Stimulated activated naive CD8-positive, alpha-beta T cell treated with anti-CD3 and anti-CD28 coated beads, Interleukin-15, Interleukin-2, amounts not matched to agents 100 ng/mL and 50 ng/mL, for 24 hours (primary cell): ENCODE measurements at regions not wholly inside any gene's neighbourhood (a gene's known extent, or its start where the extent isn't known, plus 50 kb on each side); places are given as distances from the start of the nearest gene placed in this dataset.

ENCODE experiments used
- H3K27ac Mint-ChIP-seq: one replicate; pipeline ENCODE4 v1.8.0; 2021; ENCODE audit warnings: mild to moderate bottlenecking, mixed read lengths
- H3K27me3 Mint-ChIP-seq: one replicate; pipeline ENCODE4 v1.8.0; 2021; ENCODE audit warnings: mixed read lengths
- H3K36me3 Mint-ChIP-seq: one replicate; pipeline ENCODE4 v1.8.0; 2021; ENCODE audit warnings: low read depth, mixed read lengths
- H3K4me1 Mint-ChIP-seq: one replicate; pipeline ENCODE4 v1.8.0; 2021; ENCODE audit warnings: low read depth, mixed read lengths
- H3K4me3 Mint-ChIP-seq: one replicate; pipeline ENCODE4 v1.8.0; 2021; ENCODE audit warnings: mild to moderate bottlenecking, mixed read lengths
- H3K9me3 Mint-ChIP-seq: one replicate; pipeline ENCODE4 v1.8.0; 2021; ENCODE audit warnings: mixed read lengths

- Mint-ChIP-seq H3K27ac (peak overlapping the region; percentile 74), H3K4me3 (no peak overlapping the region), H3K36me3 (no peaks in the 10 kb centered on the region), H3K4me1 (peaks cover 49% of the 10 kb centered on the region), H3K27me3 (no peaks in the 10 kb centered on the region), H3K9me3 (peaks cover 12% of the 10 kb centered on the region)
Measured at GRCh38 chr2:145740302-145740701, 1220.4 kb upstream of the ZEB2 start.

- H3K4me3 Mint-ChIP-seq, result no peak overlapping the region
- H3K36me3 Mint-ChIP-seq, result no peaks in the 10 kb centered on the region
- H3K4me1 Mint-ChIP-seq, result peaks cover 43% of the 10 kb centered on the region
- peaks cover 12% of the 10 kb centered on the region for H3K9me3 Mint-ChIP-seq
- H3K27me3 Mint-ChIP-seq, result no peaks in the 10 kb centered on the region
- H3K27ac Mint-ChIP-seq, result peak overlapping the region; percentile 40
Measured at GRCh38 chr2:145739681-145740080, 1219.8 kb upstream of the ZEB2 start.

GRCh38 chr2:145736871-145737270 lies 1217.0 kb upstream of the ZEB2 start:
- Mint-ChIP-seq H3K9me3 (peaks cover 11% of the 10 kb centered on the region), H3K4me1 (peaks cover 25% of the 10 kb centered on the region), H3K27ac (no peak overlapping the region), H3K4me3 (no peak overlapping the region), H3K36me3 (no peaks in the 10 kb centered on the region), H3K27me3 (no peaks in the 10 kb centered on the region)

GRCh38 chr2:145731467-145731866 lies 1211.5 kb upstream of the ZEB2 start:
- H3K27me3 Mint-ChIP-seq, result no peaks in the 10 kb centered on the region
- no peak overlapping the region for H3K27ac Mint-ChIP-seq
- H3K36me3 Mint-ChIP-seq, result no peaks in the 10 kb centered on the region
- no peaks in the 10 kb centered on the region for H3K4me1 Mint-ChIP-seq
- no peak overlapping the region for H3K4me3 Mint-ChIP-seq
- peaks cover 9% of the 10 kb centered on the region for H3K9me3 Mint-ChIP-seq

- Mint-ChIP-seq H3K4me3 (no peak overlapping the region), H3K36me3 (no peaks in the 10 kb centered on the region), H3K27me3 (no peaks in the 10 kb centered on the region), H3K9me3 (peaks cover 9% of the 10 kb centered on the region), H3K27ac (no peak overlapping the region), H3K4me1 (no peaks in the 10 kb centered on the region)
Measured at GRCh38 chr2:145729993-145730770, 1210.3 kb upstream of the ZEB2 start.

GRCh38 chr2:145729481-145729880 lies 1209.6 kb upstream of the ZEB2 start:
- Mint-ChIP-seq H3K4me3 (no peak overlapping the region), H3K36me3 (no peaks in the 10 kb centered on the region), H3K9me3 (peaks cover 9% of the 10 kb centered on the region), H3K27me3 (no peaks in the 10 kb centered on the region), H3K4me1 (no peaks in the 10 kb centered on the region), H3K27ac (no peak overlapping the region)

GRCh38 chr2:145728511-145728910 lies 1208.6 kb upstream of the ZEB2 start:
- H3K27ac Mint-ChIP-seq, result no peak overlapping the region
- H3K36me3 Mint-ChIP-seq, result no peaks in the 10 kb centered on the region
- no peaks in the 10 kb centered on the region for H3K27me3 Mint-ChIP-seq
- H3K4me3 Mint-ChIP-seq, result no peak overlapping the region
- peaks cover 9% of the 10 kb centered on the region for H3K9me3 Mint-ChIP-seq
- no peaks in the 10 kb centered on the region for H3K4me1 Mint-ChIP-seq

- Mint-ChIP-seq H3K4me1 (no peaks in the 10 kb centered on the region), H3K27me3 (no peaks in the 10 kb centered on the region), H3K4me3 (no peak overlapping the region), H3K36me3 (no peaks in the 10 kb centered on the region), H3K9me3 (peaks cover 5% of the 10 kb centered on the region), H3K27ac (no peak overlapping the region)
Measured at GRCh38 chr2:145725876-145726275, 1206.0 kb upstream of the ZEB2 start.

- Mint-ChIP-seq H3K4me3 (no peak overlapping the region), H3K4me1 (no peaks in the 10 kb centered on the region), H3K27ac (no peak overlapping the region), H3K9me3 (peaks cover 5% of the 10 kb centered on the region), H3K36me3 (no peaks in the 10 kb centered on the region), H3K27me3 (no peaks in the 10 kb centered on the region)
Measured at GRCh38 chr2:145724311-145724898, 1204.5 kb upstream of the ZEB2 start.

- Mint-ChIP-seq H3K36me3 (no peaks in the 10 kb centered on the region), H3K4me3 (no peak overlapping the region), H3K27ac (no peak overlapping the region)
Measured at GRCh38 chr2:145723872-145724271, 1204.0 kb upstream of the ZEB2 start.

GRCh38 chr2:145721681-145722080 lies 1201.8 kb upstream of the ZEB2 start:
- Mint-ChIP-seq H3K27ac (no peak overlapping the region), H3K36me3 (no peaks in the 10 kb centered on the region), H3K4me3 (no peak overlapping the region), H3K27me3 (no peaks in the 10 kb centered on the region), H3K4me1 (no peaks in the 10 kb centered on the region), H3K9me3 (no peaks in the 10 kb centered on the region)

More at GRCh38 chr2:145723872-145724271, 1204.0 kb upstream of the ZEB2 start:
- no peaks in the 10 kb centered on the region for H3K4me1 Mint-ChIP-seq
- no peaks in the 10 kb centered on the region for H3K27me3 Mint-ChIP-seq
- H3K9me3 Mint-ChIP-seq, result peaks cover 5% of the 10 kb centered on the region

GRCh38 chr2:145715601-145716000 lies 1195.7 kb upstream of the ZEB2 start:
- H3K4me3 Mint-ChIP-seq, result no peak overlapping the region
- H3K27ac Mint-ChIP-seq, result no peak overlapping the region
- no peaks in the 10 kb centered on the region for H3K36me3 Mint-ChIP-seq
- H3K27me3 Mint-ChIP-seq, result no peaks in the 10 kb centered on the region
- no peaks in the 10 kb centered on the region for H3K4me1 Mint-ChIP-seq
- peaks cover 9% of the 10 kb centered on the region for H3K9me3 Mint-ChIP-seq

GRCh38 chr2:145710303-145710702 lies 1190.4 kb upstream of the ZEB2 start:
- Mint-ChIP-seq H3K36me3 (no peaks in the 10 kb centered on the region), H3K27me3 (no peaks in the 10 kb centered on the region), H3K27ac (no peak overlapping the region), H3K9me3 (peaks cover 13% of the 10 kb centered on the region), H3K4me3 (no peak overlapping the region), H3K4me1 (no peaks in the 10 kb centered on the region)

GRCh38 chr2:145702305-145702704 lies 1182.4 kb upstream of the ZEB2 start:
- H3K27ac Mint-ChIP-seq, result no peak overlapping the region
- no peaks in the 10 kb centered on the region for H3K4me1 Mint-ChIP-seq
- peaks cover 7% of the 10 kb centered on the region for H3K9me3 Mint-ChIP-seq
- H3K4me3 Mint-ChIP-seq, result no peak overlapping the region
- no peaks in the 10 kb centered on the region for H3K36me3 Mint-ChIP-seq
- H3K27me3 Mint-ChIP-seq, result no peaks in the 10 kb centered on the region

GRCh38 chr2:145692971-145693478 lies 1173.1 kb upstream of the ZEB2 start:
- no peak overlapping the region for H3K4me3 Mint-ChIP-seq
- no peaks in the 10 kb centered on the region for H3K9me3 Mint-ChIP-seq
- H3K4me1 Mint-ChIP-seq, result peaks cover 3% of the 10 kb centered on the region

More at GRCh38 chr2:145692971-145693478, 1173.1 kb upstream of the ZEB2 start:
- Mint-ChIP-seq H3K36me3 (no peaks in the 10 kb centered on the region), H3K27me3 (no peaks in the 10 kb centered on the region), H3K27ac (no peak overlapping the region)
